Caki2 (cell line): ENCODE measurements at regions not wholly inside any gene's neighbourhood (a gene's known extent, or its start where the extent isn't known, plus 50 kb on each side); places are given as distances from the start of the nearest gene placed in this dataset.
"Not testable (repeated sequence)": the region's sequence is repeated elsewhere in the genome, so short reads cannot be mapped to it uniquely, and the experiment has no call there.

Experiments used
- DNase-seq: peaks from one replicate; pipeline ENCODE4 v3.0.0-alpha.2; 2015; ENCODE audit warnings: low read depth
- in situ Hi-C: cut with HindIII; loops from 2 replicates; pipeline ENCODE4 v1.10.0; 2016; ENCODE audit warnings: low sequenced_read_pairs, low pct_unique_long_range_greater_than_20kb, mixed read lengths

- in situ Hi-C loops = no loop called here
- no peak for DNase-seq
These were observed 168.6 kb upstream of the MVB12B start for GRCh38 chr9:126157826-126158587.

GRCh38 chr9:126158588-126159429 lies 167.8 kb upstream of the MVB12B start:
- in situ Hi-C loops = no loop called here
- no peak for DNase-seq

- in situ Hi-C loops = no loop called here
- no peak for DNase-seq
These were observed 167.1 kb upstream of the MVB12B start for GRCh38 chr9:126159430-126160060.

- in situ Hi-C loops = no loop called here
- DNase-seq = no peak
These were observed 166.4 kb upstream of the MVB12B start for GRCh38 chr9:126160067-126160853.

GRCh38 chr9:126160854-126161329 lies 165.7 kb upstream of the MVB12B start:
- in situ Hi-C loops = no loop called here
- DNase-seq = no peak

- in situ Hi-C loops = no loop called here
- no peak for DNase-seq
These were observed 163.8 kb upstream of the MVB12B start for GRCh38 chr9:126162611-126163381.

GRCh38 chr9:126164796-126165525 lies 161.7 kb upstream of the MVB12B start:
- in situ Hi-C loops = no loop called here
- no peak for DNase-seq

- in situ Hi-C loops = no loop called here
- DNase-seq = no peak
These were observed 160.9 kb upstream of the MVB12B start for GRCh38 chr9:126165755-126166154.

GRCh38 chr9:126166291-126166690 lies 160.3 kb upstream of the MVB12B start:
- in situ Hi-C loops = no loop called here

GRCh38 chr9:126166866-126167265 lies 159.8 kb upstream of the MVB12B start:
- DNase-seq = no peak
- in situ Hi-C loops = no loop called here

More at GRCh38 chr9:126166291-126166690, 160.3 kb upstream of the MVB12B start:
- DNase-seq = no peak

GRCh38 chr9:126169736-126170135 lies 156.9 kb upstream of the MVB12B start:
- DNase-seq = no peak
- in situ Hi-C loops = no loop called here

GRCh38 chr9:126170286-126170823 lies 156.3 kb upstream of the MVB12B start:
- DNase-seq = no peak
- in situ Hi-C loops = no loop called here

GRCh38 chr9:126171641-126172040 lies 155.0 kb upstream of the MVB12B start:
- no peak for DNase-seq
- in situ Hi-C loops = no loop called here

- no peak for DNase-seq
- in situ Hi-C loops = no loop called here
These were observed 153.2 kb upstream of the MVB12B start for GRCh38 chr9:126173401-126173800.

GRCh38 chr9:126173929-126174328 lies 152.7 kb upstream of the MVB12B start:
- DNase-seq = no peak
- in situ Hi-C loops = no loop called here

GRCh38 chr9:126183266-126183665 lies 143.4 kb upstream of the MVB12B start:
- in situ Hi-C loops = no loop called here
- no peak for DNase-seq

- DNase-seq, in situ Hi-C loops: not testable (repeated sequence)
These were observed 135.6 kb upstream of the MVB12B start for GRCh38 chr9:126190994-126191393.
